ENCODE measurements at regions not wholly inside any gene's neighbourhood (a gene's known extent, or its start where the extent isn't known, plus 50 kb on each side); places are given as distances from the start of the nearest gene placed in this dataset.
"Not testable (repeated sequence)": the region's sequence is repeated elsewhere in the genome, so short reads cannot be mapped to it uniquely, and the experiment has no call there.

GRCh38 chr12:83559650-83560049, 872.9 kb downstream of the TMTC2 start:
- H3K27me3 Mint-ChIP-seq (ENCODE audit: insufficient read depth, low read depth), result peaks cover 2% of the 10 kb centered on the region
- TF ChIP-seq EZH2 (IDR thresholded peaks at IDR 0.05) (no peak), EZH2phosphoT487 (IDR thresholded peaks at IDR 0.05) (no peak)
- TF ChIP-seq, protein P1, sequence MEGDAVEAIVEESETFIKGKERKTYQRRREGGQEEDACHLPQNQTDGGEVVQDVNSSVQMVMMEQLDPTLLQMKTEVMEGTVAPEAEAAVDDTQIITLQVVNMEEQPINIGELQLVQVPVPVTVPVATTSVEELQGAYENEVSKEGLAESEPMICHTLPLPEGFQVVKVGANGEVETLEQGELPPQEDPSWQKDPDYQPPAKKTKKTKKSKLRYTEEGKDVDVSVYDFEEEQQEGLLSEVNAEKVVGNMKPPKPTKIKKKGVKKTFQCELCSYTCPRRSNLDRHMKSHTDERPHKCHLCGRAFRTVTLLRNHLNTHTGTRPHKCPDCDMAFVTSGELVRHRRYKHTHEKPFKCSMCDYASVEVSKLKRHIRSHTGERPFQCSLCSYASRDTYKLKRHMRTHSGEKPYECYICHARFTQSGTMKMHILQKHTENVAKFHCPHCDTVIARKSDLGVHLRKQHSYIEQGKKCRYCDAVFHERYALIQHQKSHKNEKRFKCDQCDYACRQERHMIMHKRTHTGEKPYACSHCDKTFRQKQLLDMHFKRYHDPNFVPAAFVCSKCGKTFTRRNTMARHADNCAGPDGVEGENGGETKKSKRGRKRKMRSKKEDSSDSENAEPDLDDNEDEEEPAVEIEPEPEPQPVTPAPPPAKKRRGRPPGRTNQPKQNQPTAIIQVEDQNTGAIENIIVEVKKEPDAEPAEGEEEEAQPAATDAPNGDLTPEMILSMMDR (IDR thresholded peaks at IDR 0.05), result no peak
- no peaks in the 10 kb centered on the region for H3K36me3 ChIP-seq
- no peaks in the 10 kb centered on the region for H3K36me3 Mint-ChIP-seq
- no peak overlapping the region for H3K4me3 Mint-ChIP-seq
- H3K4me1 Mint-ChIP-seq, result no peaks in the 10 kb centered on the region
- no peaks in the 10 kb centered on the region for H3K79me2 ChIP-seq (ENCODE audit: low read depth)
- peak overlapping the region; percentile 35 for H3K27ac ChIP-seq
- no peak for DNase-seq (ENCODE audit: low spot score)
- peak overlapping the region; percentile 11 for H3K4me2 ChIP-seq
- no peaks in the 10 kb centered on the region for H3K27me3 ChIP-seq
- H4K20me1 ChIP-seq (ENCODE audit: low read depth), result no peaks in the 10 kb centered on the region
- H3F3A ChIP-seq (ENCODE audit: low read depth), result no peaks in the 10 kb centered on the region
- H3K9me3 ChIP-seq (ENCODE audit: low read depth), result no peaks in the 10 kb centered on the region
- H3K9me3 Mint-ChIP-seq, result peaks cover 12% of the 10 kb centered on the region
- no peak overlapping the region for H3K4me3 ChIP-seq
- H3K27ac Mint-ChIP-seq, result no peak overlapping the region
- peak overlapping the region; percentile 70 for H2AFZ ChIP-seq (replicated peaks)
- H3K9ac ChIP-seq, result no peak overlapping the region
- peaks cover 7% of the 10 kb centered on the region for H3K4me1 ChIP-seq

DNA sequence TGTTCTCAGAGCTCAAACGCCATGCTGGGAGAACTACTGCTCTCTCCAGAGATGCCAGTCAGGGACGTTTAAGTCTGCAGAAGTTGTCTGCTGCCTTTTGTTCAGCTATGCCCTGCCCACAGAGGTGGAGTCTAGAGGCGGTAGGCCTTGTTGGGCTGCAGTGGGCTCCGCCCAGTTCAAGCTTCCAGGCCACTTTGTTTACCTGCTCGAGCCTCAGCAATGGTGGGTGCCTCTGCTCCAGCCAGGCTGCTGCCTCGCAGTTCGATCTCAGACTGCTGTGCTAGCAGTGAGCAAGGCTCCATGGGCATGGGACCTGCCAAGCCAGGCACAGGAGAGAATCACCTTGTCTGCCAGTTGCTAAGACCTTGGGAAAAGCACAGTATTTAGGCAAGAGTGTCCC, 869.3 kb downstream of the TMTC2 start:
- not testable (repeated sequence) for H3K36me3 ChIP-seq; H3K79me2 ChIP-seq (ENCODE audit: low read depth); H3K27ac Mint-ChIP-seq; DNase-seq (ENCODE audit: low spot score); H2AFZ ChIP-seq (replicated peaks); H3K4me1 ChIP-seq; H4K20me1 ChIP-seq (ENCODE audit: low read depth); H3K4me3 Mint-ChIP-seq; H3K9me3 ChIP-seq (ENCODE audit: low read depth); H3K27me3 Mint-ChIP-seq (ENCODE audit: insufficient read depth, low read depth); H3K36me3 Mint-ChIP-seq; H3K4me1 Mint-ChIP-seq; H3K4me3 ChIP-seq; H3F3A ChIP-seq (ENCODE audit: low read depth); H3K9ac ChIP-seq; H3K27me3 ChIP-seq; H3K4me2 ChIP-seq; H3K27ac ChIP-seq
- peaks cover 18% of the 10 kb centered on the region for H3K9me3 Mint-ChIP-seq

DNA sequence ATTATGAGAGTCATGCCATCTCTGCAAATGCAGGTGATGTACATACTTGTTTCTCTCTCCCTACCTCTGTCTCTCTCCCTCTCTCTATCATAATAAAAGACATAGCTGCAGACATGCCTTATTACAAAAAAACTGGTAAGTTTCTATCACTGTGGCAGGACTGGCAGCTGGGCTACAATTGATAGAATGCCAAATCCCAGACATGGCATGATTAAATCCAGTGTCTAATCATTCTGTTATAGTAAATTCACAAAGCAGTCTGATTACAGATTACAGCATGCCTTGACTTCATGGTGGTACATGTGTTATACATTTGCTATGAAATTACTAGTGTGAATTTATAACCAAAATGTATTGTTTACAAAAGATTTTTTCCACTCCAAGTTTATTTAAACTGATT, 854.7 kb downstream of the TMTC2 start:
- H3K4me1 Mint-ChIP-seq, result no peaks in the 10 kb centered on the region
- TF ChIP-seq, protein P1 (IDR thresholded peaks at IDR 0.05), result no peak
- TF ChIP-seq EZH2phosphoT487 (IDR thresholded peaks at IDR 0.05) (no peak), EZH2 (IDR thresholded peaks at IDR 0.05) (no peak)
- H3K79me2 ChIP-seq (ENCODE audit: low read depth), result no peaks in the 10 kb centered on the region

GRCh38 chr12:83538361-83538965, 851.8 kb downstream of the TMTC2 start:
- Mint-ChIP-seq H3K27ac (no peak overlapping the region), H3K9me3 (no peaks in the 10 kb centered on the region), H3K4me1 (no peaks in the 10 kb centered on the region), H3K4me3 (no peak overlapping the region), H3K27me3 (ENCODE audit: insufficient read depth, low read depth) (no peaks in the 10 kb centered on the region), H3K36me3 (no peaks in the 10 kb centered on the region)
- no peaks in the 10 kb centered on the region for H4K20me1 ChIP-seq (ENCODE audit: low read depth)
- H3K79me2 ChIP-seq (ENCODE audit: low read depth), result no peaks in the 10 kb centered on the region
- H3K9me3 ChIP-seq (ENCODE audit: low read depth), result no peaks in the 10 kb centered on the region
- no peak overlapping the region for H3K4me3 ChIP-seq
- TF ChIP-seq EZH2phosphoT487 (IDR thresholded peaks at IDR 0.05), result no peak
- TF ChIP-seq, protein P1 (IDR thresholded peaks at IDR 0.05), result no peak
- no peak for TF ChIP-seq EZH2 (IDR thresholded peaks at IDR 0.05)
- no peaks in the 10 kb centered on the region for H3K36me3 ChIP-seq
- no peak for DNase-seq (ENCODE audit: low spot score)
- H3K4me2 ChIP-seq, result no peak overlapping the region
- no peak overlapping the region for H3K9ac ChIP-seq
- H3K27ac ChIP-seq, result no peak overlapping the region
- no peaks in the 10 kb centered on the region for H3F3A ChIP-seq (ENCODE audit: low read depth)
- no peak overlapping the region for H2AFZ ChIP-seq (replicated peaks)
- no peaks in the 10 kb centered on the region for H3K4me1 ChIP-seq
- no peaks in the 10 kb centered on the region for H3K27me3 ChIP-seq

More for the DNA sequence above, 854.7 kb downstream of the TMTC2 start:
- Mint-ChIP-seq H3K36me3 (no peaks in the 10 kb centered on the region), H3K27ac (no peak overlapping the region), H3K9me3 (no peaks in the 10 kb centered on the region), H3K4me3 (no peak overlapping the region), H3K27me3 (ENCODE audit: insufficient read depth, low read depth) (no peaks in the 10 kb centered on the region)
- H3K36me3 ChIP-seq, result no peaks in the 10 kb centered on the region
- H3K4me1 ChIP-seq, result no peaks in the 10 kb centered on the region
- H3K4me2 ChIP-seq, result no peak overlapping the region
- no peaks in the 10 kb centered on the region for H3F3A ChIP-seq (ENCODE audit: low read depth)
- no peak overlapping the region for H2AFZ ChIP-seq (replicated peaks)
- no peaks in the 10 kb centered on the region for H3K27me3 ChIP-seq
- H3K9ac ChIP-seq, result no peak overlapping the region
- no peak overlapping the region for H3K27ac ChIP-seq
- H4K20me1 ChIP-seq (ENCODE audit: low read depth), result no peaks in the 10 kb centered on the region
- H3K4me3 ChIP-seq, result no peak overlapping the region
- DNase-seq (ENCODE audit: low spot score), result no peak
- no peaks in the 10 kb centered on the region for H3K9me3 ChIP-seq (ENCODE audit: low read depth)

All from neural progenitor cell (in vitro differentiated cells).